A673 (cell line): ENCODE measurements at regions not wholly inside any gene's neighbourhood (a gene's known extent, or its start where the extent isn't known, plus 50 kb on each side); places are given as distances from the start of the nearest gene placed in this dataset.

Experiments used
- BruUV-seq: library from RNA; stranded (reverse); fragments of 400-500 nt; replicated peaks from 2 replicates; lab custom pipeline; 2021; lab: Mats Ljungman, UMichigan
- CTCF ChIA-PET: fragments of 300-600 bp; sonication (Branson Sonifier 250); formaldehyde crosslinking; loops from one replicate; lab custom pipeline; 2022; ENCODE audit warnings: antibody characterized with exemption; lab: Charles Lee
- POLR2A ChIA-PET: fragments of 300-600 bp; sonication (Branson Sonifier 250); formaldehyde crosslinking; loops from one replicate; lab custom pipeline; 2022; ENCODE audit warnings: antibody characterized with exemption; ENCODE audit not compliant: low non-redundant PET; lab: Charles Lee
- DNase-seq: peaks from one replicate; pipeline ENCODE4 v3.0.0-alpha.2; 2015; ENCODE audit warnings: low spot score
- H3K27ac ChIP-seq: fragments of 200-600 bp; sonication (generic); 2 replicates; pipeline ENCODE4 v1.5.1; 2016; ENCODE audit warnings: mixed run types, low read depth, mild to moderate bottlenecking, mixed read lengths, antibody characterized with exemption, low read length; ENCODE audit not compliant: poor library complexity, severe bottlenecking
- H3K27me3 ChIP-seq: fragments of 200-600 bp; sonication (generic); replicated peaks from 2 replicates; pipeline ENCODE4 v1.6.1; 2017; ENCODE audit warnings: mixed run types, low read depth, mild to moderate bottlenecking, mixed read lengths, antibody characterized with exemption, low read length; ENCODE audit not compliant: insufficient read depth, poor library complexity
- H3K36me3 ChIP-seq: fragments of 200-600 bp; sonication (generic); 2 replicates; pipeline ENCODE4 v1.6.1; 2016; ENCODE audit warnings: mixed run types, mild to moderate bottlenecking, mixed read lengths, antibody characterized with exemption, low read length; ENCODE audit not compliant: insufficient read depth, poor library complexity, severe bottlenecking
- H3K4me1 ChIP-seq: fragments of 200-600 bp; sonication (generic); 2 replicates; pipeline ENCODE4 v1.6.1; 2017; ENCODE audit warnings: mixed run types, mild to moderate bottlenecking, mixed read lengths, antibody characterized with exemption, low read length; ENCODE audit not compliant: insufficient read depth, poor library complexity, severe bottlenecking
- H3K4me3 ChIP-seq: fragments of 200-600 bp; sonication (generic); 2 replicates; pipeline ENCODE4 v1.5.1; 2016; ENCODE audit warnings: low read depth, mixed run types, mild to moderate bottlenecking, mixed read lengths, low read length; ENCODE audit not compliant: poor library complexity, severe bottlenecking
- H3K9me3 ChIP-seq: fragments of 200-600 bp; sonication (generic); 2 replicates; pipeline ENCODE4 v1.6.1; 2016; ENCODE audit warnings: mixed run types, low read depth, mild to moderate bottlenecking, mixed read lengths, antibody characterized with exemption, low read length; ENCODE audit not compliant: poor library complexity, severe bottlenecking
- CTCF ChIP-seq: fragments of 300-800, 200-600 bp; sonication (generic); conservative IDR thresholded peaks from 2 replicates; pipeline ENCODE4 v1.5.1; 2017; ENCODE audit warnings: low read depth, mild to moderate bottlenecking, antibody characterized with exemption, low read length, moderate library complexity, mixed read lengths
- EZH2 ChIP-seq: fragments of 200-600 bp; sonication (generic); IDR thresholded peaks from 2 replicates; pipeline ENCODE4 v1.6.1; 2017; ENCODE audit warnings: borderline replicate concordance, low read depth, mild to moderate bottlenecking, mixed read lengths, antibody characterized with exemption, low read length; ENCODE audit not compliant: poor library complexity, severe bottlenecking
- intact Hi-C: fragments of 100-400 bp; cut with micrococcal nuclease; formaldehyde crosslinking; loops from one replicate; pipeline ENCODE4 v1.10.0; 2022; ENCODE audit not compliant: unreplicated experiment

- H3K9me3 ChIP-seq, result no peaks in the 10 kb centered on the region
- no peaks in the 10 kb centered on the region for H3K4me1 ChIP-seq
- DNase-seq, result no peak
- TF ChIP-seq EZH2, result no peak
- no peak for TF ChIP-seq CTCF
- no peak overlapping the region for H3K27ac ChIP-seq
- H3K36me3 ChIP-seq, result no peaks in the 10 kb centered on the region
- ChIA-PET POLR2A (no interaction called here), CTCF (no interaction called here)
- BruUV-seq, result no TSS peak
- peaks cover 40% of the 10 kb centered on the region for H3K27me3 ChIP-seq
- intact Hi-C loops, result no loop called here
- H3K4me3 ChIP-seq, result no peak overlapping the region
Measured at GRCh38 chr18:8484951-8485350, 124.3 kb upstream of the RAB12 start.

DNA sequence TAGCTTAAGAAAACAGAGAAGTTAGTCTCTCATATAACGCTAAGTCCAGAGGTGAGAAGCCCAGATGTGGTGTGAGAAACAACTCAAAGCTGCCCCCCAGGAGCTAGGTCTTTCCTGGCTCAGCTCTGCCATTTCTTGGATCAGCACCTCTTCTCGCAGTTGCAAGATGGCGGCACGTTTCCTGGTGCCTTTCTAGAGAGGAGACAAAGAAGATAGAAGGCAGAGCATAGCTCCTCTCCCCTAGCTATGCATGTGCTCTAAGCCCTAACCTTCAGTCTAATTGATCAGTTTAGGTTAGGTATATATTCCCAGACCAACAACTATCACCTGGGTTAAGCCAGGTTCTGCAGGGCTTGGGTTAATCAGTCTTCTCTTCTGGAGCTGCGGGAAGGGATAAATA lies 119.5 kb upstream of the RAB12 start:
- CTCF ChIA-PET, result interaction anchor here (0.6 kb wide), 1 partner anchor 457 kb away, joined by 3 read pairs; no protein-coding TSS in a partner anchor
- no peak overlapping the region for H3K27ac ChIP-seq
- no peak overlapping the region for H3K4me3 ChIP-seq
- POLR2A ChIA-PET, result no interaction called here
- H3K9me3 ChIP-seq, result no peaks in the 10 kb centered on the region
- peaks cover 34% of the 10 kb centered on the region for H3K27me3 ChIP-seq
- H3K36me3 ChIP-seq, result no peaks in the 10 kb centered on the region
- no TSS peak for BruUV-seq
- H3K4me1 ChIP-seq, result no peaks in the 10 kb centered on the region
- intact Hi-C loops, result no loop called here
- DNase-seq, result no peak
- no peak for TF ChIP-seq CTCF
- TF ChIP-seq EZH2, result no peak

GRCh38 chr18:8491516-8491915 lies 117.7 kb upstream of the RAB12 start:
- Histone ChIP-seq H3K4me3 (no peak overlapping the region), H3K27ac (no peak overlapping the region), H3K36me3 (no peaks in the 10 kb centered on the region), H3K9me3 (no peaks in the 10 kb centered on the region), H3K4me1 (no peaks in the 10 kb centered on the region), H3K27me3 (peaks cover 39% of the 10 kb centered on the region)
- BruUV-seq, result no TSS peak
- intact Hi-C loops, result no loop called here
- POLR2A ChIA-PET, result no interaction called here
- no peak for TF ChIP-seq CTCF
- CTCF ChIA-PET, result interaction anchor here (0.7 kb wide), 1 partner anchor 497 kb away, joined by 3 read pairs; no protein-coding TSS in a partner anchor
- no peak for DNase-seq
